GM08714 (cell line): ENCODE measurements at regions not wholly inside any gene's neighbourhood (a gene's known extent, or its start where the extent isn't known, plus 50 kb on each side); places are given as distances from the start of the nearest gene placed in this dataset.

ENCODE experiments used
- H3K4me3 ChIP-seq: fragments of 200-500 bp; sonication (Bioruptor generic); 2 replicates; pipeline ENCODE4 v1.5.1; 2014; ENCODE audit warnings: mild to moderate bottlenecking, low read length, inconsistent platforms
- ZNF274 ChIP-seq: IDR thresholded peaks from 2 replicates; pipeline ENCODE4 v1.6.1; 2012; ENCODE audit warnings: mild to moderate bottlenecking, low read depth, low read length

- TF ChIP-seq ZNF274 = no peak
- no peak overlapping the region for H3K4me3 ChIP-seq
Measured at GRCh38 chr13:91172160-91172559, 175.3 kb upstream of the MIR17HG start.

- no peak overlapping the region for H3K4me3 ChIP-seq
- TF ChIP-seq ZNF274 = no peak
Measured at GRCh38 chr13:91174886-91175501, 172.5 kb upstream of the MIR17HG start.

GRCh38 chr13:91178099-91178498 is 169.4 kb upstream of the MIR17HG start:
- no peak for TF ChIP-seq ZNF274
- no peak overlapping the region for H3K4me3 ChIP-seq

GRCh38 chr13:91181892-91182291 is 165.6 kb upstream of the MIR17HG start:
- no peak for TF ChIP-seq ZNF274
- no peak overlapping the region for H3K4me3 ChIP-seq

- no peak overlapping the region for H3K4me3 ChIP-seq
- no peak for TF ChIP-seq ZNF274
Measured at GRCh38 chr13:91184244-91184926, 163.1 kb upstream of the MIR17HG start.

- no peak for TF ChIP-seq ZNF274
- H3K4me3 ChIP-seq = no peak overlapping the region
Measured at GRCh38 chr13:91185294-91185863, 162.1 kb upstream of the MIR17HG start.

- TF ChIP-seq ZNF274 = no peak
- no peak overlapping the region for H3K4me3 ChIP-seq
Measured at GRCh38 chr13:91187522-91187921, 160.0 kb upstream of the MIR17HG start.

- TF ChIP-seq ZNF274 = no peak
Measured at GRCh38 chr13:91189506-91189905, 158.0 kb upstream of the MIR17HG start.

GRCh38 chr13:91193358-91193757 is 154.1 kb upstream of the MIR17HG start:
- no peak for TF ChIP-seq ZNF274

More at GRCh38 chr13:91189506-91189905, 158.0 kb upstream of the MIR17HG start:
- H3K4me3 ChIP-seq = no peak overlapping the region

GRCh38 chr13:91195789-91196188 is 151.7 kb upstream of the MIR17HG start:
- TF ChIP-seq ZNF274 = no peak
- no peak overlapping the region for H3K4me3 ChIP-seq

More at GRCh38 chr13:91193358-91193757, 154.1 kb upstream of the MIR17HG start:
- H3K4me3 ChIP-seq = no peak overlapping the region

GRCh38 chr13:91196958-91197357 is 150.5 kb upstream of the MIR17HG start:
- no peak overlapping the region for H3K4me3 ChIP-seq
- TF ChIP-seq ZNF274 = no peak

GRCh38 chr13:91199866-91200265 is 147.6 kb upstream of the MIR17HG start:
- no peak for TF ChIP-seq ZNF274
- H3K4me3 ChIP-seq = no peak overlapping the region

GRCh38 chr13:91200486-91200885 is 147.0 kb upstream of the MIR17HG start:
- TF ChIP-seq ZNF274 = no peak
- no peak overlapping the region for H3K4me3 ChIP-seq

- no peak overlapping the region for H3K4me3 ChIP-seq
- TF ChIP-seq ZNF274 = no peak
Measured at GRCh38 chr13:91203430-91203829, 144.1 kb upstream of the MIR17HG start.

- no peak for TF ChIP-seq ZNF274
- no peak overlapping the region for H3K4me3 ChIP-seq
Measured at GRCh38 chr13:91207261-91207660, 140.2 kb upstream of the MIR17HG start.
